ENCODE measurements at regions not wholly inside any gene's neighbourhood (a gene's known extent, or its start where the extent isn't known, plus 50 kb on each side); places are given as distances from the start of the nearest gene placed in this dataset.

- H3K36me3 Mint-ChIP-seq (ENCODE audit: insufficient read depth, unreplicated experiment): no peaks in the 10 kb centered on the region
- BruUV-seq (replicated peaks): no TSS peak
- H3K9me3 Mint-ChIP-seq (ENCODE audit: unreplicated experiment): no peaks in the 10 kb centered on the region
- TF ChIP-seq CTCF (IDR thresholded peaks at IDR 0.05; ENCODE audit: unreplicated experiment): no peak
- no peak overlapping the region for H3K27ac Mint-ChIP-seq (ENCODE audit: low read depth, unreplicated experiment)
- intact Hi-C loops (cut with micrococcal nuclease): no loop called here
- CTCF ChIA-PET: interaction anchor here (0.7 kb wide), 1 partner anchor 106 kb away, joined by 3 read pairs; no protein-coding TSS in a partner anchor
- POLR2A ChIA-PET: no interaction called here
- no peaks in the 10 kb centered on the region for H3K4me1 Mint-ChIP-seq (ENCODE audit: insufficient read depth, unreplicated experiment)
- H3K27me3 Mint-ChIP-seq (ENCODE audit: insufficient read depth, unreplicated experiment): peaks cover 14% of the 10 kb centered on the region
- DNase-seq (ENCODE audit: unreplicated experiment): no peak
- H3K4me3 Mint-ChIP-seq (ENCODE audit: unreplicated experiment): no peak overlapping the region
These were observed 739.9 kb downstream of the DIAPH3 start for GRCh38 chr13:59423708-59424340.

- CTCF ChIA-PET: no interaction called here
- no TSS peak for BruUV-seq (replicated peaks)
- POLR2A ChIA-PET: no interaction called here
- Mint-ChIP-seq H3K4me1 (ENCODE audit: insufficient read depth, unreplicated experiment) (no peaks in the 10 kb centered on the region), H3K36me3 (ENCODE audit: insufficient read depth, unreplicated experiment) (no peaks in the 10 kb centered on the region), H3K27me3 (ENCODE audit: insufficient read depth, unreplicated experiment) (peaks cover 14% of the 10 kb centered on the region), H3K9me3 (ENCODE audit: unreplicated experiment) (peaks cover 8% of the 10 kb centered on the region), H3K4me3 (ENCODE audit: unreplicated experiment) (no peak overlapping the region), H3K27ac (ENCODE audit: low read depth, unreplicated experiment) (no peak overlapping the region)
- no peak for DNase-seq (ENCODE audit: unreplicated experiment)
- intact Hi-C loops (cut with micrococcal nuclease): no loop called here
- TF ChIP-seq CTCF (IDR thresholded peaks at IDR 0.05; ENCODE audit: unreplicated experiment): no peak
These were observed 739.1 kb downstream of the DIAPH3 start for GRCh38 chr13:59424661-59425060.

GRCh38 chr13:59425211-59425741 is 738.5 kb downstream of the DIAPH3 start:
- Mint-ChIP-seq H3K9me3 (ENCODE audit: unreplicated experiment) (peaks cover 8% of the 10 kb centered on the region), H3K4me3 (ENCODE audit: unreplicated experiment) (no peak overlapping the region), H3K27ac (ENCODE audit: low read depth, unreplicated experiment) (no peak overlapping the region), H3K27me3 (ENCODE audit: insufficient read depth, unreplicated experiment) (peaks cover 14% of the 10 kb centered on the region), H3K36me3 (ENCODE audit: insufficient read depth, unreplicated experiment) (no peaks in the 10 kb centered on the region), H3K4me1 (ENCODE audit: insufficient read depth, unreplicated experiment) (no peaks in the 10 kb centered on the region)
- ChIA-PET POLR2A (no interaction called here), CTCF (no interaction called here)
- intact Hi-C loops (cut with micrococcal nuclease): no loop called here
- TF ChIP-seq CTCF (IDR thresholded peaks at IDR 0.05; ENCODE audit: unreplicated experiment): no peak
- BruUV-seq (replicated peaks): no TSS peak
- no peak for DNase-seq (ENCODE audit: unreplicated experiment)

GRCh38 chr13:59435024-59435423 is 728.7 kb downstream of the DIAPH3 start:
- intact Hi-C loops (cut with micrococcal nuclease): no loop called here

More at GRCh38 chr13:59435024-59435423, 728.7 kb downstream of the DIAPH3 start:
- H3K27ac Mint-ChIP-seq (ENCODE audit: low read depth, unreplicated experiment): no peak overlapping the region
- H3K36me3 Mint-ChIP-seq (ENCODE audit: insufficient read depth, unreplicated experiment): no peaks in the 10 kb centered on the region
- no peak for DNase-seq (ENCODE audit: unreplicated experiment)
- peaks cover 13% of the 10 kb centered on the region for H3K27me3 Mint-ChIP-seq (ENCODE audit: insufficient read depth, unreplicated experiment)
- H3K9me3 Mint-ChIP-seq (ENCODE audit: unreplicated experiment): peaks cover 16% of the 10 kb centered on the region
- TF ChIP-seq CTCF (IDR thresholded peaks at IDR 0.05; ENCODE audit: unreplicated experiment): no peak
- H3K4me1 Mint-ChIP-seq (ENCODE audit: insufficient read depth, unreplicated experiment): no peaks in the 10 kb centered on the region
- H3K4me3 Mint-ChIP-seq (ENCODE audit: unreplicated experiment): no peak overlapping the region
- no TSS peak for BruUV-seq (replicated peaks)
- ChIA-PET POLR2A (interaction anchor here (0.7 kb wide), 1 partner anchor 20 kb away, joined by 4 read pairs; no protein-coding TSS in a partner anchor), CTCF (no interaction called here)
